GM19455 (cell line): ENCODE measurements at regions not wholly inside any gene's neighbourhood (a gene's known extent, or its start where the extent isn't known, plus 50 kb on each side); places are given as distances from the start of the nearest gene placed in this dataset.

Source experiments
- ATAC-seq: cut with Tn5 transposase; IDR thresholded peaks from one replicate; pipeline ENCODE4 v1.9.1; 2021; ENCODE audit not compliant: unreplicated experiment

- no peak for ATAC-seq
Observed at GRCh38 chr12:124185971-124186686, 108.8 kb upstream of the RFLNA start.

GRCh38 chr12:124188084-124188483, 106.8 kb upstream of the RFLNA start:
- ATAC-seq, result no peak

- no peak for ATAC-seq
Observed at GRCh38 chr12:124188561-124189405, 106.1 kb upstream of the RFLNA start.

- no peak for ATAC-seq
Observed at GRCh38 chr12:124190312-124191023, 104.4 kb upstream of the RFLNA start.

- ATAC-seq, result no peak
Observed at GRCh38 chr12:124191024-124191359, 103.9 kb upstream of the RFLNA start.

GRCh38 chr12:124191966-124192365, 102.9 kb upstream of the RFLNA start:
- ATAC-seq, result no peak

GRCh38 chr12:124194264-124194892, 100.5 kb upstream of the RFLNA start:
- ATAC-seq, result no peak

- no peak for ATAC-seq
Observed at GRCh38 chr12:124194893-124195566, 99.9 kb upstream of the RFLNA start.

- ATAC-seq, result no peak
Observed at GRCh38 chr12:124195567-124195942, 99.3 kb upstream of the RFLNA start.

- ATAC-seq, result no peak
Observed at GRCh38 chr12:124196236-124196635, 98.7 kb upstream of the RFLNA start.

- ATAC-seq, result no peak
Observed at GRCh38 chr12:124201248-124201647, 93.6 kb upstream of the RFLNA start.

- ATAC-seq, result no peak
Observed at GRCh38 chr12:124203176-124203575, 91.7 kb upstream of the RFLNA start.

- no peak for ATAC-seq
Observed at GRCh38 chr12:124205405-124205804, 89.5 kb upstream of the RFLNA start.

- no peak for ATAC-seq
Observed at GRCh38 chr12:124207049-124207448, 87.8 kb upstream of the RFLNA start.

GRCh38 chr12:124207617-124208016, 87.3 kb upstream of the RFLNA start:
- ATAC-seq, result no peak

GRCh38 chr12:124208489-124208888, 86.4 kb upstream of the RFLNA start:
- ATAC-seq, result no peak

- ATAC-seq, result no peak
Observed at GRCh38 chr12:124210991-124211577, 83.8 kb upstream of the RFLNA start.

- no peak for ATAC-seq
Observed at GRCh38 chr12:124211753-124212152, 83.1 kb upstream of the RFLNA start.

- no peak for ATAC-seq
Observed at GRCh38 chr12:124213666-124214347, 81.1 kb upstream of the RFLNA start.

GRCh38 chr12:124214574-124214973, 80.3 kb upstream of the RFLNA start:
- ATAC-seq, result no peak
